Activated naive CD4-positive, alpha-beta T cell treated with anti-CD3 and anti-CD28 coated beads for 36 hours (primary cell): ENCODE measurements at regions not wholly inside any gene's neighbourhood (a gene's known extent, or its start where the extent isn't known, plus 50 kb on each side); places are given as distances from the start of the nearest gene placed in this dataset.

Source experiments
- CTCF ChIA-PET: fragments of 350-600 bp; sonication (Branson Sonifier 250); formaldehyde crosslinking; loops from one replicate; lab custom pipeline; 2021; ENCODE audit warnings: antibody characterized with exemption; lab: Charles Lee
- DNase-seq: peaks from one replicate; pipeline ENCODE4 v3.0.0-alpha.2; 2020
- H3K27ac Mint-ChIP-seq: one replicate; pipeline ENCODE4 v1.8.0; 2021; ENCODE audit warnings: mild to moderate bottlenecking, mixed read lengths
- H3K27me3 Mint-ChIP-seq: one replicate; pipeline ENCODE4 v1.8.0; 2021; ENCODE audit warnings: low read depth, mixed read lengths
- H3K36me3 Mint-ChIP-seq: one replicate; pipeline ENCODE4 v1.8.0; 2021; ENCODE audit warnings: low read depth, mixed read lengths
- H3K4me1 Mint-ChIP-seq: one replicate; pipeline ENCODE4 v1.8.0; 2021; ENCODE audit warnings: low read depth, mixed read lengths
- H3K4me3 Mint-ChIP-seq: one replicate; pipeline ENCODE4 v1.8.0; 2021; ENCODE audit warnings: mild to moderate bottlenecking, moderate library complexity, mixed read lengths
- H3K9me3 Mint-ChIP-seq: one replicate; pipeline ENCODE4 v1.8.0; 2021; ENCODE audit warnings: mixed read lengths
- intact Hi-C: fragments of 100-400 bp; cut with micrococcal nuclease; formaldehyde crosslinking; loops from one replicate; pipeline ENCODE4 v1.15.1; 2023

DNA sequence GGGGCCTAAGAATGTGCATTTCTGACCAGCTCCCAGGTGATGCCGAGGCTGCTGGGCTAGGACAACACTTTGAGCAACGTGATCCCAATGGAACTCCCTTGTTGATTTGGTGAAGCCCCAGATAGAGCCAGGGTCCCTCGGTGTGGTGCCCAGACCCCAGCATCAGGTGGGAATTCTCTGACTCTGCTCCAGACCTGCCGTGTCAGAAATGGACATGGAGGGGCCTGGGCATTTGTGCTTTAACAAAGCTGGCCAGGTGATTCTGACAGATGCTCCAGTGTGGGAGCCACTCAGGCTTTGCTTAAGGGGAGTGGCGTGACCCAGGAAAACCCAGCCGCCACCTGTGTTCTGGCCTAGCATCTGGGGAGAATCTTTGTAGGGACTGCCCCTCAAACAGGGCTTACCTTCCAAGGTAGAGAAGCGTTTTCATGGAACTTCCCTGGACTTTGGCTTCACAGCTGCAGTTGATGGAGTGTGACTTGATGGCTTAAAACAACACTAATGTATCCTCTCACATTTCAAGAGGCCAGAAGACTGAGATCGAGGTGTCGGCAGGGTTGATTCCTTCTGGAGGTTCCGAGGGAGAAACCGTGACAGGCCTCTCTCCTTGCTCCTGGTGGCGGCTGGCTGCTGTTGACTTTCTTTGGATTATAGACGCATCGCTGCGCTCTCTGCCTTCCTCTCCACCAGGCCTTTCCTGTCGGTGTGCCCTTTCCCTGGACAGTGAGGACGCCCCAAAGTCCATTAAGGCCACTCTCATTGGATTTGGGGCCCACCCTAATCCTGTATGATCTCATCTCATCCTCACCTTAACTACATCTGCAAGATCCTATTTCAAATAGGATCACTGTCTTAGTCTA lies 57.0 kb upstream of the HDAC4 start:
- Mint-ChIP-seq H3K36me3 (no peaks in the 10 kb centered on the region), H3K4me3 (no peak overlapping the region), H3K9me3 (peaks cover 3% of the 10 kb centered on the region), H3K27ac (no peak overlapping the region), H3K4me1 (no peaks in the 10 kb centered on the region), H3K27me3 (peaks cover 8% of the 10 kb centered on the region)
- CTCF ChIA-PET, result interaction anchor here (0.6 kb wide), 1 partner anchor 10 kb away, joined by 3 read pairs; no protein-coding TSS in a partner anchor
- intact Hi-C loops, result no loop called here
- DNase-seq, result no peak

DNA sequence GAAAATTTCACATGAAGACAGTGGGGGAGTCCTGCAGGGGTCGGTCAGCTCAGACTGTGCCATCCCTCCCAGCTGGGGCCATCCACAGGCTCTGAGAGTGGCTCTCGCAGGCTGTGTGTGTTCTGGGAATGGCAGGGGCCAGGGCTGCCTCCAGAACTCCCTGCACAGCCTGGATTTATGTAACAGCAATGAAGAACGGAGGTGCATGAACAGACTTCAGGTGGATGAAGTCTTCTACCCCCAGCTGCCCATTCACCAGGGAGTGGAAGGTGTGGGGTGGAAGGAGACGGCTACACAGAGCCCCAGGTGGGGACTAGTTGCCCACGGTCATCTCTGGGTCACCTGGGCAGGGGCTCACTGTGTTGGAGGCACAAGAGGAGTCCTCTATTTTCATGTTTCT lies 56.1 kb upstream of the HDAC4 start:
- Mint-ChIP-seq H3K4me1 (no peaks in the 10 kb centered on the region), H3K4me3 (no peak overlapping the region), H3K27ac (no peak overlapping the region), H3K9me3 (peaks cover 8% of the 10 kb centered on the region), H3K27me3 (peaks cover 8% of the 10 kb centered on the region), H3K36me3 (peaks cover under 1% of the 10 kb centered on the region)
- CTCF ChIA-PET, result interaction anchor here (0.6 kb wide), 2 partner anchors 10 to 154 kb away, joined by 3 read pairs; no protein-coding TSS in a partner anchor
- no peak for DNase-seq
- intact Hi-C loops, result no loop called here

- Mint-ChIP-seq H3K4me1 (no peaks in the 10 kb centered on the region), H3K36me3 (peaks cover 3% of the 10 kb centered on the region), H3K9me3 (peaks cover 12% of the 10 kb centered on the region), H3K27me3 (peaks cover 8% of the 10 kb centered on the region), H3K4me3 (no peak overlapping the region), H3K27ac (no peak overlapping the region)
- CTCF ChIA-PET, result interaction anchor here (0.9 to 1.1 kb wide), 2 partner anchors 12 to 13 kb away, joined by 3 read pairs; no protein-coding TSS in a partner anchor
- no peak for DNase-seq
- intact Hi-C loops, result no loop called here
Observed at GRCh38 chr2:239455436-239456203, 54.8 kb upstream of the HDAC4 start.

DNA sequence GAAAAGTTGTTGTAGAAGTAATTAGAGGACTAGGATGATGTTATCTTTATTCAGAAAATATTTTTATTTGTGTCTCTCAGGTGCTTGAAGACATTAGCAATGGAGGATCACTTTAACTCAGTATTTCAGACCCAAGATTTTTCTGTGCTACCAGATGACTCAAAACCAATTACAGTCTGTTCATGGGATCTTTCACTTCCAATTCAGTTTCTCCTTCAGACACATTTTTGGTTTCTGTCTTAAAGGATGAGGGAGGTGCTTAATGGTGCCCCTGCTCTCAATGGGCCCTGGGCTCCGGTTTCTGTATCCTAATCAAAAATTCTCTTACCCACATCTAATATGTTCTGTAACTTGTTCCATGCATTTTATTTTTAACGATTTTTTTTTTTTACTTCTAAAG lies 53.7 kb upstream of the HDAC4 start:
- no peaks in the 10 kb centered on the region for H3K4me1 Mint-ChIP-seq
- no peak overlapping the region for H3K27ac Mint-ChIP-seq
- no peak for DNase-seq
- CTCF ChIA-PET, result no interaction called here
- peaks cover 4% of the 10 kb centered on the region for H3K27me3 Mint-ChIP-seq
- peaks cover 12% of the 10 kb centered on the region for H3K9me3 Mint-ChIP-seq
- intact Hi-C loops, result no loop called here
- no peak overlapping the region for H3K4me3 Mint-ChIP-seq
- H3K36me3 Mint-ChIP-seq, result peaks cover 3% of the 10 kb centered on the region
